ENCODE measurements at regions not wholly inside any gene's neighbourhood (a gene's known extent, or its start where the extent isn't known, plus 50 kb on each side); places are given as distances from the start of the nearest gene placed in this dataset.
"Not testable (repeated sequence)": the region's sequence is repeated elsewhere in the genome, so short reads cannot be mapped to it uniquely, and the experiment has no call there.

DNA sequence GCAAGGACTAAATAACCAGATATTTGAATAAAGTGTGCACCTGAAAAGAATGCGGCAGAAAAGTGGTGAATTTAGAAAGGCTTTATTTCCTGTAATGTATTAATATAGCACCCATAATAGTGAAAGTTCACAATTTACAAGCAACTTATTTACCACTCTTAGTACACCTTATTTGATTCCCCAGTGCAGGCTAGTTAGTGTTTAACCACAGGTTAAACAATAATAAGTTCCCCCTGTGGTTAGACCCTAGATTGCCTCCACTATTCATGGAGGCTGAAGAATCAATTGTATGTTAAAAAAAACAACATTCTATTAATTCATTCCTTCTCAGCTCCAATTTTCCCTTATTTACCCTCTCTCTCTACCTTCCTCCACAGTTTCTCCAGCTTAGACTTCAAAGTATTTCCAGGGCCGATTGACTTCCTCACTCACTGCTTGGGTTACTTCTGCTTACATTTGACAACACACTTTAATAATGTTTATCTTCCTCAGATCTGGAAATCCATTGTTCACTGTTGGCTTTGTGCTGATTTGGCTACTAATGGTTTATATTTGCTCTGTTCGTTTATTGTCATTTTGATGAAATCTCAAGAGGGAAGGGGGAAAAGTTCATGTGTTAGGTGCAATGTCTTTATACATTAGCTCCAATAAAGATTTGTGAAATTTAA lies 796.3 kb downstream of the BRINP3 start:
- Histone ChIP-seq H3K4me1 (ENCODE audit: insufficient read depth, low read length) (no peaks in the 10 kb centered on the region), H3K36me3 (ENCODE audit: insufficient read depth, low read length) (no peaks in the 10 kb centered on the region), H3K9me3 (ENCODE audit: control insufficient read depth, insufficient read depth, low read length) (no peaks in the 10 kb centered on the region), H3K9ac (ENCODE audit: low read depth, low read length) (no peak overlapping the region)

DNA sequence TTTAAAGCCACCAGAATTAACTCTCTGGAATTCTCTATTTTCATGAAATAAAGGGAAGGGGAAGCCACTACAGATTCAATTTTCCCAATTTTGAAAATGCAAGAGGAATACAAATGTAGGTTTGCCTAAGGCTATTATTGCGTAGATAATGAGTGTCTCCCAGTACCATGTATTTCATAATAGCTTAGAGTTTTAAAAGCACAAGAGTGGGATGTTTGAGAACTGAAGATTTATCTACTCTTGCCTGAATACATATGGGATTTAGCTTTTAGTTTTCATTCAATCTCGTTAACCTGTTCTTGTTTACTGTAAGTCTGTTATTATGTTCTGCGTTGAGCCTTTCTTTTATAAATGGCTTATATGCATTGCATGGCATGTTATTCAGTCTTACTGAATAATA lies 795.1 kb downstream of the BRINP3 start:
- H3K36me3 ChIP-seq (ENCODE audit: insufficient read depth, low read length), result no peaks in the 10 kb centered on the region
- no peak overlapping the region for H3K9ac ChIP-seq (ENCODE audit: low read depth, low read length)
- H3K9me3 ChIP-seq (ENCODE audit: control insufficient read depth, insufficient read depth, low read length), result no peaks in the 10 kb centered on the region
- H3K4me1 ChIP-seq (ENCODE audit: insufficient read depth, low read length), result no peaks in the 10 kb centered on the region

DNA sequence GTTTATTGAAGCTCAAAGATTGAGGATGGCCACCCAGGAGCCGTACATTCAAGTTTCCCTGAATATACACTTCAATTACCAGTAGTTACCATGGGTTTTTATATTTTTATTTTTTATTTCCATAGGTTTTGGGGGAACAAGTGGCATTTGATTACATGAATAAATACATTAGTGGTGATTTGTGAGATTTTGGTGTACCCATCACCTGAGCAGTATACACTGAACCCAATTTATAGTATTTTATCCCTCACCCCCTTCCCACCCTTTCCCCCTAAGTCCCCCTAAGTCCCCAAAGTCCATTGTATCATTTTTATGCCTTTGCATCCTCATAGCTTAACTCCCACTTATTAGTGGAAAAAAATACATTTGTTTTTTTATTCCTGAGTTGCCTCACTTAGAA lies 791.4 kb downstream of the BRINP3 start:
- no peaks in the 10 kb centered on the region for H3K36me3 ChIP-seq (ENCODE audit: insufficient read depth, low read length)
- H3K4me1 ChIP-seq (ENCODE audit: insufficient read depth, low read length), result no peaks in the 10 kb centered on the region
- H3K9ac ChIP-seq (ENCODE audit: low read depth, low read length), result no peak overlapping the region
- H3K9me3 ChIP-seq (ENCODE audit: control insufficient read depth, insufficient read depth, low read length), result no peaks in the 10 kb centered on the region

DNA sequence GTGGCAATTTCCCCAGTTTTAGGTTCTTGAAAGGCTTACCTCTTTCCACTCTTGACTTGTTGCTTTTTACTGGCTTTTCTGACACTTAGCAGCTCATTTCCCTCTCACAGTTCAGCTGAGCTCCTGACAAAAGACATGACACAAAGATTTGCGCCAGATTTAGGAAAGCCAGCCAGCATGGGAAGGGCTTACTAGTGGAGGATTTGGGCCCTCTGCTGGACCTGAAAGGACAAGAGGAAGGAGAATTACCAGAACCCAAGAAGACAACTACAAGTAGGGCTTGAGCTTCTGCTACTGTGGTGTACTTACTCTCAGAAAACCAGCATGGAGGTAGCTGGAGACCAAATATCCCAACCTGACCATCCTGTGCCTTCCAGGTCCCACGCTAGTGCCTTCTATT lies 784.5 kb downstream of the BRINP3 start:
- Histone ChIP-seq H3K36me3 (ENCODE audit: insufficient read depth, low read length) (no peaks in the 10 kb centered on the region), H3K9ac (ENCODE audit: low read depth, low read length) (no peak overlapping the region), H3K4me1 (ENCODE audit: insufficient read depth, low read length) (no peaks in the 10 kb centered on the region), H3K9me3 (ENCODE audit: control insufficient read depth, insufficient read depth, low read length) (no peaks in the 10 kb centered on the region)

DNA sequence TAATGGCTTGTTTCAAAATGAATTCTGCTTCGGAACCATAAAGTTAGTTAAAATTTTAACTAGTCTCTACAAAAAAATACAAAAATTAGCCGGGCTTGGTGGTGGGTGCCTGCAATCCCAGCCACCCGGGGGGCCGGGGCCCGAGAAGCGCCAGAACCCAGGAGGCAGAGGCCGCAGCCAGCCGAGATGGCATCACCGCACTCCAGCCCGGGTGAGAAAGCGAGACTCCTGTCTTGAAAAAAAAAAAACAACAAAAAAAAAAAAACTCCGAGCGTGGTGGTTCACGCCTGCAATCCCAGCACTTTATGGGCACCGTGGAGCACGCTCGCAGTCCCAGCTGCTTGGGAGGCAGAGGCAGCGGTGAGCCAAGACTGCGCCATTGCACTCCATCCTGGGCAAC lies 781.4 kb downstream of the BRINP3 start:
- Histone ChIP-seq H3K36me3 (ENCODE audit: insufficient read depth, low read length) (no peaks in the 10 kb centered on the region), H3K4me1 (ENCODE audit: insufficient read depth, low read length) (no peaks in the 10 kb centered on the region), H3K9me3 (ENCODE audit: control insufficient read depth, insufficient read depth, low read length) (no peaks in the 10 kb centered on the region), H3K9ac (ENCODE audit: low read depth, low read length) (no peak overlapping the region)

DNA sequence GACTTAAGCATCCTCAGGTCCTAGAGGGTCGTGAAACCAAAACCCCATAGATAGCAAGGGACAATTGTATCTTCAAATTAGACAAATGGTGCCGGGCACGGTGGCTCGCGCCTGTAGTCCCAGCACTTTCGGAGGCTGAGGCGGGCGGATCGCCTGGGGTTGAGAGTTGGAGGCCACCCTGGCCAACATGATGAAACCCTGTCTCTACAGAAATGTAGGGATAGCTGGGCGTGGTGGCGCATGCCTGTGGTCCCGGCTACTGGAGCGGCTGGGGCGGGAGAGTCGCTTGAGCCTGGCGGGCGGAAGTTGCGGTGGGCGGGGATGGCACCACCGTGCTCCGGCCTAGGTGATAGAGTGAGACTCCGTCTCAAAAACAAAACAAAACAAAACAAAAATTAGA lies 780.6 kb downstream of the BRINP3 start:
- no peaks in the 10 kb centered on the region for H3K9me3 ChIP-seq (ENCODE audit: control insufficient read depth, insufficient read depth, low read length)
- no peaks in the 10 kb centered on the region for H3K4me1 ChIP-seq (ENCODE audit: insufficient read depth, low read length)
- H3K9ac ChIP-seq (ENCODE audit: low read depth, low read length), result no peak overlapping the region
- no peaks in the 10 kb centered on the region for H3K36me3 ChIP-seq (ENCODE audit: insufficient read depth, low read length)

DNA sequence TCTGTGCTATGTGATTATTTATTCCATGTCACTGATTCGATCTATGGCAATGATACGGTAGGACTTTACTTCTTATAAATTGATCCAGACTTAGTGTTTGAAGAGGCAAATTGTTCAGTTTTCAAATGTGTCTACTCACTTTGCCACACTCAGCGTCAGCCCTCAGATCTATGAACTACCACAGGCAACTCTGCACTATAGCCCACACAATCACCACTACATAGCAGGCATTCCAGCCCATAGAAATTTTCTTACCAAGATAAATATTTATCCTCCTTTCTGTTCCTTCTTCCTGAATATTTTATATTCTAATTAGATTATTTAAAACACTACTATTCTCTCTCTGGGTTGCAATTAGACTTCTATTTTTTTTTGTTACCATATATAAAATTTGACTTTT lies 776.1 kb downstream of the BRINP3 start:
- Histone ChIP-seq H3K9ac (ENCODE audit: low read depth, low read length) (no peak overlapping the region), H3K36me3 (ENCODE audit: insufficient read depth, low read length) (no peaks in the 10 kb centered on the region), H3K9me3 (ENCODE audit: control insufficient read depth, insufficient read depth, low read length) (no peaks in the 10 kb centered on the region), H3K4me1 (ENCODE audit: insufficient read depth, low read length) (no peaks in the 10 kb centered on the region)

DNA sequence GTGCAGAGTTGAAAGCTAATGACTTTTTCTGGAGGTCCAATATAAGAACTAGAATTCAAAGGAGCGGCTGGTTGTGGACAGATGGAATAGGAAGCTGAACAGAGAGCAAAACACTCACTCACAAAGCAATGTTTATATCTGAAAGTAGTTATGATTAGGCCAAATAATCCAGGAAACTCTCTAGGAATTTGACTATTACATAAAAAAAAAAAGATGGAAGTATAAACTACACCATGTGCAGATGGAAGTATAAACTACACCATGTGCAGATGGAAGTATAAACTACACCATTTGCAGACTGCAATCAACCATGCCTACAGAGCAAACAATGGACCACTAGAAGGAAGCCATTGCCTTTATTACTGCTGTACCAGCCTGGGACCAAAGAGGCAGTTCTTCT lies 771.1 kb downstream of the BRINP3 start:
- Histone ChIP-seq H3K9me3 (ENCODE audit: control insufficient read depth, insufficient read depth, low read length) (no peaks in the 10 kb centered on the region), H3K9ac (ENCODE audit: low read depth, low read length) (no peak overlapping the region), H3K36me3 (ENCODE audit: insufficient read depth, low read length) (no peaks in the 10 kb centered on the region), H3K4me1 (ENCODE audit: insufficient read depth, low read length) (no peaks in the 10 kb centered on the region)

DNA sequence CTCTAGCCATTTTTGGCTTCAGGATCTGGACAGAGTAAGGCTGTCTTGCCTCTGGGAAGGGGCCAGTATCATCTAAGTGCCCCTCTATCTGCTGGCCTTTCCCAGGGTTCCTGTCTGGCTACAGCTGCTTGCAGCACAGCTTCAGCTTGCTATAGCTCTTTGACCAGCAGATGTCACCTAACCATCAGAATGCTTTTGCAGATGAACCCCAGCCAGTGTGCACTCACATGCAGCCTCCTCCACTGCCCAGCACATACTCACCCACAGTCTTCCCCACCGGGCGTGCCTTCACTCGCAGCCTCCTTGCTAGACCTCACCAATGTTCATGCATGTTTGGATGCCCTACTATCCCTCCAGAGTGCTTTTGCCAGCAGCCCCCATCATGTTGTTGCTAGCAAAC lies 769.0 kb downstream of the BRINP3 start:
- no peaks in the 10 kb centered on the region for H3K4me1 ChIP-seq (ENCODE audit: insufficient read depth, low read length)
- no peak overlapping the region for H3K9ac ChIP-seq (ENCODE audit: low read depth, low read length)
- H3K36me3 ChIP-seq (ENCODE audit: insufficient read depth, low read length), result no peaks in the 10 kb centered on the region
- H3K9me3 ChIP-seq (ENCODE audit: control insufficient read depth, insufficient read depth, low read length), result no peaks in the 10 kb centered on the region

DNA sequence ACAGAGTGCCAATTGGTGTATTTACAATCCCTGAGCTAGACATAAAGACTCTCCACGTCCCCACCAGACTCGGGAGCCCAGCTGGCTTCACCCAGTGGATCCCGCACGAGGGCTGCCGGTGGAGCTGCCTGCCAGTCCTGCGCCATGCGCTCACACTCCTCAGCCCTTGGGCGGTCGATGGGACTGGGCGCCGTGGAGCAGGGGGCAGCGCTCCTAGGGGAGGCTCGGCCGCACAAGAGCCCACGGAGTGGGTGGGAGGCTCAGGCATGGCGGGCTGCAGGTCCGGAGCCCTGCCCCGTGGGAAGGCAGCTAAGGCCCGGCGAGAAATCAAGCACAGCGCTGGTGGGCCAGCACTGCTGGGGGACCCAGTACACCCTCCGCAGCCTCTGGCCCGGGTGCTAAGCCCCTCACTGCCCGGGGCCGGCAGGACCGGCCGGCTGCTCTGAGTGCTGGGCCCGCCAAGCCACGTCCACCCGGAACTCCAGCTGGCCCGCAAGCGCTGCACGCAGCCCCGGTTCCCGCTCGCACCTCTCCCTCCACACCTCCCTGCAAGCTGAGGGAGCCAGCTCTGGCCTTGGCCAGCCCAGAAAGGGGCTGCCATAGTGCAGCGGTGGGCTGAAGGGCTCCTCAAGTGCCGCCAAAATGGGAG lies 759.4 kb downstream of the BRINP3 start:
- H3K36me3 ChIP-seq (ENCODE audit: insufficient read depth, low read length); H3K9me3 ChIP-seq (ENCODE audit: control insufficient read depth, insufficient read depth, low read length); H3K9ac ChIP-seq (ENCODE audit: low read depth, low read length); H3K4me1 ChIP-seq (ENCODE audit: insufficient read depth, low read length): not testable (repeated sequence)

DNA sequence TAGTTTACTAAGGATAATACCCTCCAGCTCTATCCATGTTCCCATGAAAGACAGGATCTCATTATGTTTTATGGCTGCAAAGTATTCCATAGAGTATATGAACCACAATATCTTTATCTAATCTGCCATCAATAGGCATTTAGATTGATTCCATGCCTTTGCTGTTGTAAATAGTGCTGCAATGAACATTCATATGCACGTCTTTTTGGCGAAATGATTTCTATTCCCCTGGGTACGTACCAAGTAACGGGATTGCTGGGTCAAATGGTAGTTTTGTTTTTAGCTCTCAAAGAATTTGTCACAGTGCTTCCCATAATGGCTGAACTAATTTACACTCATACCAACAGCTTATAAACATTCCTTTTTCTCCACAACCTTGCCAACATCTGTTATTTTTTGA lies 750.9 kb downstream of the BRINP3 start:
- no peaks in the 10 kb centered on the region for H3K4me1 ChIP-seq (ENCODE audit: insufficient read depth, low read length)
- no peak overlapping the region for H3K9ac ChIP-seq (ENCODE audit: low read depth, low read length)
- no peaks in the 10 kb centered on the region for H3K36me3 ChIP-seq (ENCODE audit: insufficient read depth, low read length)
- H3K9me3 ChIP-seq (ENCODE audit: control insufficient read depth, insufficient read depth, low read length), result no peaks in the 10 kb centered on the region

DNA sequence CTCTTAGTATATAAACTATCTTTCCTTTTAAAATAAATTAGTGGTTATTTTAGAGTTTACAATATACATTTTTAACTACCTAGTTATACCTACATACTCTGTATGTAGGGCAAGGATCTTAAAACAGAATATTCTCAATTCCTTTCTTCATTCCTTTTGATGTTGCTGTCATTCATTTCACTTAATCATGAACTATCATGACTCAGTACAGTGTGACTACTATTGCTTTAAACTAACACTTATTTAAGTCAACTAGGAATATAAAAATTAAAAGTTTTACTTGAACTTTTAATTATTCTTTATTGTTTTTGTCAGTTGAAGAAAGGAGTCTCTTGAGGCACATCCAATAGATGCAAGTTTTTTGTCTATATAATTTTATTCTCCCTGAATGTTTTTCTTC lies 726.4 kb downstream of the BRINP3 start:
- no peak overlapping the region for H3K9ac ChIP-seq (ENCODE audit: low read depth, low read length)
- no peaks in the 10 kb centered on the region for H3K36me3 ChIP-seq (ENCODE audit: insufficient read depth, low read length)
- no peaks in the 10 kb centered on the region for H3K4me1 ChIP-seq (ENCODE audit: insufficient read depth, low read length)
- no peaks in the 10 kb centered on the region for H3K9me3 ChIP-seq (ENCODE audit: control insufficient read depth, insufficient read depth, low read length)

DNA sequence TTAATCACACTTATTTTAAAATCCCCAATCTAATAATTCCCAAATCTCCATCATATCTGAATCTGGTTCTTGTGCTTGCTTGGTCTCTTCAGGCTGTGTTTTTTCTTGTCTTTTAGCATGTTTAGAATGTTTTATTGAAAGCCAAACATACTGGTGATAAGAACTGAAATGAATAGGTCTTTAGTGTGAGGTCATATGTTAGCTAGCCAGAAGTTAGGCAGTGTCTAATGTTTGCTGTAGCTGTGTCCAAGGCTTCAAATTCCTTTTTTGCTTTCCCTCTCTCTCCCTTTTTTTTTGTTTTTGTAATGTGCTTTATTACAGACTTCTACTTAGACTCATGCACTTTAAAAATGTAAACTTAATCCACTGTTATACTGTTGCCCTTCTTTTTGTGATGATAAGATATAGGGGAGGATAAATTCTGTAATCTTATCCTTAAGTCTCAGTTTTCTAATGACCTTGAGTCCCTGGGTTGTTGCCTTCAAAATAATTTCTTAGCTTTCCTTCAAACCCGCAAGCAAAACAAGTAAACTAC lies 725.1 kb downstream of the BRINP3 start:
- Histone ChIP-seq H3K4me1 (ENCODE audit: insufficient read depth, low read length) (no peaks in the 10 kb centered on the region), H3K36me3 (ENCODE audit: insufficient read depth, low read length) (no peaks in the 10 kb centered on the region), H3K9ac (ENCODE audit: low read depth, low read length) (no peak overlapping the region), H3K9me3 (ENCODE audit: control insufficient read depth, insufficient read depth, low read length) (no peaks in the 10 kb centered on the region)

DNA sequence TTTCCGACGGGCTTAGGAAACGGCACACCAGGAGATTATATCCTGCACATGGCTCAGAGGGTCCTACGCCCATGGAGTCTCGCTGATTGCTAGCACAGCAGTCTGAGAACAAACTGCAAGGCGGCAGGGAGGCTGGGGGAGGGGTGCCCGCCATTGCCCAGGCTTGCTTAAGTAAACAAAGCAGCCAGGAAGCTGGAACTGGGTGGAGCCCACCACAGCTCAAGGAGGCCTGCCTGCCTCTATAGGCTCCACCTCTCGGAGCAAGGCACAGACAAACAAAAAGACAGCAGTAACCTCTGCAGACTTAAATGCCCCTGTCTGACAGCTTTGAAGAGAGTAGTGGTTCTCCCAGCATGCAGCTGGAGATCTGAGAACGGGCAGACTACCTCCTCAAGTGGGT lies 722.6 kb downstream of the BRINP3 start:
- not testable (repeated sequence) for H3K36me3 ChIP-seq (ENCODE audit: insufficient read depth, low read length); H3K9ac ChIP-seq (ENCODE audit: low read depth, low read length); H3K9me3 ChIP-seq (ENCODE audit: control insufficient read depth, insufficient read depth, low read length); H3K4me1 ChIP-seq (ENCODE audit: insufficient read depth, low read length)
